ENCODE measurements at regions not wholly inside any gene's neighbourhood (a gene's known extent, or its start where the extent isn't known, plus 50 kb on each side); places are given as distances from the start of the nearest gene placed in this dataset.

GRCh38 chr11:71365626-71366025 is 82.6 kb downstream of the DHCR7 start:
- Histone ChIP-seq H4K20me1 (ENCODE audit: control insufficient read depth, extremely low read depth, insufficient read depth, low read length) (no peaks in the 10 kb centered on the region), H3K4me1 (ENCODE audit: control insufficient read depth, extremely low read depth, insufficient read depth, low read length) (no peaks in the 10 kb centered on the region), H3K9me1 (ENCODE audit: control insufficient read depth, extremely low read depth, insufficient read depth, low read length) (no peaks in the 10 kb centered on the region), H3K4me3 (ENCODE audit: control insufficient read depth in 2 of 3, extremely low read depth in 1 of 3, insufficient read depth in 2 of 3, low read depth in 1 of 3, low read length in 3 of 3) (no peak overlapping the region), H3K4me2 (ENCODE audit: control insufficient read depth, extremely low read depth, insufficient read depth, low read depth, low read length) (no peak overlapping the region), H3K9ac (ENCODE audit: control insufficient read depth, extremely low read depth, insufficient read depth, low read length) (no peak overlapping the region), H3K9me3 (ENCODE audit: control insufficient read depth, low read depth, low read length) (peaks cover 3% of the 10 kb centered on the region), H3K27ac (ENCODE audit: control insufficient read depth, insufficient read depth, low read length) (no peak overlapping the region), H3K79me2 (ENCODE audit: control insufficient read depth, insufficient read depth, low read length) (no peaks in the 10 kb centered on the region), H2AFZ (ENCODE audit: control insufficient read depth, low read length) (no peak overlapping the region), H3K27me3 (ENCODE audit: control insufficient read depth, extremely low read depth, insufficient read depth, low read length) (no peaks in the 10 kb centered on the region), H3K36me3 (ENCODE audit: control insufficient read depth in 2 of 2, extremely low read depth in 1 of 2, insufficient read depth in 2 of 2, low read length in 2 of 2) (no peaks in the 10 kb centered on the region)
- no peak for DNase-seq (ENCODE audit: low read depth, low spot score)
- no peak for TF ChIP-seq CTCF (optimal IDR thresholded peaks at IDR 0.05 in 1 of 3, IDR thresholded peaks at IDR 0.05 in 1 of 3, conservative IDR thresholded peaks at IDR 0.05 in 1 of 3; ENCODE audit: extremely low read depth in 1 of 3, insufficient read depth in 2 of 3, low read length in 3 of 3)
- no peak for TF ChIP-seq EZH2 (IDR thresholded peaks at IDR 0.05; ENCODE audit: low read length)
- FAIRE-seq, result no peak
- dilution Hi-C loops (cut with MboI; ENCODE audit: extremely low pct_ligation_motif_present, low sequenced_read_pairs), result no loop called here

GRCh38 chr11:71364806-71365205 is 83.4 kb downstream of the DHCR7 start:
- TF ChIP-seq CTCF (optimal IDR thresholded peaks at IDR 0.05 in 1 of 3, IDR thresholded peaks at IDR 0.05 in 1 of 3, conservative IDR thresholded peaks at IDR 0.05 in 1 of 3; ENCODE audit: extremely low read depth in 1 of 3, insufficient read depth in 2 of 3, low read length in 3 of 3), result no peak
- no peak for TF ChIP-seq EZH2 (IDR thresholded peaks at IDR 0.05; ENCODE audit: low read length)
- Histone ChIP-seq H2AFZ (ENCODE audit: control insufficient read depth, low read length) (no peak overlapping the region), H3K4me2 (ENCODE audit: control insufficient read depth, extremely low read depth, insufficient read depth, low read depth, low read length) (no peak overlapping the region), H3K36me3 (ENCODE audit: control insufficient read depth in 2 of 2, extremely low read depth in 1 of 2, insufficient read depth in 2 of 2, low read length in 2 of 2) (no peaks in the 10 kb centered on the region), H3K9ac (ENCODE audit: control insufficient read depth, extremely low read depth, insufficient read depth, low read length) (no peak overlapping the region), H3K9me3 (ENCODE audit: control insufficient read depth, low read depth, low read length) (peaks cover 3% of the 10 kb centered on the region), H3K9me1 (ENCODE audit: control insufficient read depth, extremely low read depth, insufficient read depth, low read length) (no peaks in the 10 kb centered on the region), H3K27ac (ENCODE audit: control insufficient read depth, insufficient read depth, low read length) (no peak overlapping the region), H3K27me3 (ENCODE audit: control insufficient read depth, extremely low read depth, insufficient read depth, low read length) (no peaks in the 10 kb centered on the region), H4K20me1 (ENCODE audit: control insufficient read depth, extremely low read depth, insufficient read depth, low read length) (no peaks in the 10 kb centered on the region), H3K4me3 (ENCODE audit: control insufficient read depth in 2 of 3, extremely low read depth in 1 of 3, insufficient read depth in 2 of 3, low read depth in 1 of 3, low read length in 3 of 3) (no peak overlapping the region), H3K79me2 (ENCODE audit: control insufficient read depth, insufficient read depth, low read length) (no peaks in the 10 kb centered on the region), H3K4me1 (ENCODE audit: control insufficient read depth, extremely low read depth, insufficient read depth, low read length) (no peaks in the 10 kb centered on the region)
- dilution Hi-C loops (cut with MboI; ENCODE audit: extremely low pct_ligation_motif_present, low sequenced_read_pairs), result no loop called here
- no peak for DNase-seq (ENCODE audit: low read depth, low spot score)
- no peak for FAIRE-seq
